ENCODE measurements at regions not wholly inside any gene's neighbourhood (a gene's known extent, or its start where the extent isn't known, plus 50 kb on each side); places are given as distances from the start of the nearest gene placed in this dataset.

GRCh38 chr6:144855812-144856531 is 570.8 kb downstream of the UTRN start:
- H3K4me3 ChIP-seq (ENCODE audit: low read depth, low read length), result no peak overlapping the region

GRCh38 chr6:144856622-144857021 is 571.5 kb downstream of the UTRN start:
- no peak overlapping the region for H3K4me3 ChIP-seq (ENCODE audit: low read depth, low read length)

- H3K4me3 ChIP-seq (ENCODE audit: low read depth, low read length), result no peak overlapping the region
Observed at GRCh38 chr6:144857086-144857485, 572.0 kb downstream of the UTRN start.

- H3K4me3 ChIP-seq (ENCODE audit: low read depth, low read length), result no peak overlapping the region
Observed at GRCh38 chr6:144862769-144863168, 577.6 kb downstream of the UTRN start.

GRCh38 chr6:144867761-144868160 is 582.6 kb downstream of the UTRN start:
- H3K4me3 ChIP-seq (ENCODE audit: low read depth, low read length), result no peak overlapping the region

GRCh38 chr6:144870782-144871181 is 585.6 kb downstream of the UTRN start:
- no peak overlapping the region for H3K4me3 ChIP-seq (ENCODE audit: low read depth, low read length)

- H3K4me3 ChIP-seq (ENCODE audit: low read depth, low read length), result no peak overlapping the region
Observed at GRCh38 chr6:144873623-144874378, 588.7 kb downstream of the UTRN start.

GRCh38 chr6:144876689-144877088 is 591.6 kb downstream of the UTRN start:
- H3K4me3 ChIP-seq (ENCODE audit: low read depth, low read length), result no peak overlapping the region

- H3K4me3 ChIP-seq (ENCODE audit: low read depth, low read length), result no peak overlapping the region
Observed at GRCh38 chr6:144877118-144877517, 592.0 kb downstream of the UTRN start.

- H3K4me3 ChIP-seq (ENCODE audit: low read depth, low read length), result no peak overlapping the region
Observed at GRCh38 chr6:144878577-144878976, 593.4 kb downstream of the UTRN start.

GRCh38 chr6:144879436-144879835 is 594.3 kb downstream of the UTRN start:
- no peak overlapping the region for H3K4me3 ChIP-seq (ENCODE audit: low read depth, low read length)

- H3K4me3 ChIP-seq (ENCODE audit: low read depth, low read length), result no peak overlapping the region
Observed at GRCh38 chr6:144882425-144882824, 597.3 kb downstream of the UTRN start.

GRCh38 chr6:144883915-144884314 is 598.8 kb downstream of the UTRN start:
- no peak overlapping the region for H3K4me3 ChIP-seq (ENCODE audit: low read depth, low read length)

- H3K4me3 ChIP-seq (ENCODE audit: low read depth, low read length), result no peak overlapping the region
Observed at GRCh38 chr6:144885817-144886216, 600.7 kb downstream of the UTRN start.

- H3K4me3 ChIP-seq (ENCODE audit: low read depth, low read length), result no peak overlapping the region
Observed at GRCh38 chr6:144886682-144887081, 601.5 kb downstream of the UTRN start.

- H3K4me3 ChIP-seq (ENCODE audit: low read depth, low read length), result no peak overlapping the region
Observed at GRCh38 chr6:144888621-144889020, 603.5 kb downstream of the UTRN start.

- no peak overlapping the region for H3K4me3 ChIP-seq (ENCODE audit: low read depth, low read length)
Observed at GRCh38 chr6:144893680-144894151, 608.6 kb downstream of the UTRN start.

- no peak overlapping the region for H3K4me3 ChIP-seq (ENCODE audit: low read depth, low read length)
Observed at GRCh38 chr6:144894240-144894639, 609.1 kb downstream of the UTRN start.

- no peak overlapping the region for H3K4me3 ChIP-seq (ENCODE audit: low read depth, low read length)
Observed at GRCh38 chr6:144895313-144896278, 610.5 kb downstream of the UTRN start.

GRCh38 chr6:144896289-144896688 is 611.2 kb downstream of the UTRN start:
- H3K4me3 ChIP-seq (ENCODE audit: low read depth, low read length), result no peak overlapping the region

GRCh38 chr6:144896871-144897270 is 611.7 kb downstream of the UTRN start:
- no peak overlapping the region for H3K4me3 ChIP-seq (ENCODE audit: low read depth, low read length)
